ENCODE measurements at regions not wholly inside any gene's neighbourhood (a gene's known extent, or its start where the extent isn't known, plus 50 kb on each side); places are given as distances from the start of the nearest gene placed in this dataset.

GRCh38 chr9:108213511-108213910, 642.3 kb downstream of the ACTL7B start:
- Histone ChIP-seq H4K20me1 (replicated peaks; ENCODE audit: control insufficient read depth, extremely low read depth, insufficient read depth, low read length) (no peaks in the 10 kb centered on the region), H2AFZ (ENCODE audit: low read depth, low read length) (no peak overlapping the region), H3K79me2 (ENCODE audit: control insufficient read depth, insufficient read depth, low read length) (no peaks in the 10 kb centered on the region), H3K4me2 (ENCODE audit: insufficient read depth, low read length) (no peak overlapping the region), H3K36me3 (ENCODE audit: control insufficient read depth in 2 of 2, extremely low read depth in 1 of 2, insufficient read depth in 2 of 2, low read length in 2 of 2) (no peaks in the 10 kb centered on the region), H3K4me3 (replicated peaks in 1 of 3; ENCODE audit: insufficient read depth in 1 of 3, low read depth in 1 of 3, low read length in 3 of 3) (no peak overlapping the region), H3K9me3 (replicated peaks; ENCODE audit: control insufficient read depth, insufficient read depth, low read length) (no peaks in the 10 kb centered on the region), H3K9ac (replicated peaks; ENCODE audit: extremely low read depth, insufficient read depth, low read length) (no peak overlapping the region), H3K27me3 (ENCODE audit: control insufficient read depth in 2 of 2, insufficient read depth in 2 of 2, low read length in 2 of 2) (no peaks in the 10 kb centered on the region), H3K27ac (ENCODE audit: insufficient read depth, low read depth, low read length) (no peak overlapping the region), H3K9me1 (replicated peaks; ENCODE audit: control insufficient read depth, extremely low read depth, insufficient read depth, low read length) (no peaks in the 10 kb centered on the region), H3K4me1 (ENCODE audit: control insufficient read depth, extremely low read depth, insufficient read depth, low read length) (no peaks in the 10 kb centered on the region)
- intact Hi-C loops (cut with micrococcal nuclease), result no loop called here
- no TSS peak for BruUV-seq (replicated peaks)
- TF ChIP-seq CTCF (IDR thresholded peaks at IDR 0.05; ENCODE audit: extremely low read depth in 1 of 2, insufficient read depth in 1 of 2, low read depth in 1 of 2, low read length in 2 of 2), result no peak
- no peak for TF ChIP-seq EZH2 (IDR thresholded peaks at IDR 0.05; ENCODE audit: borderline replicate concordance, low read depth, low read length, severe bottlenecking)
- TF ChIP-seq FOS (IDR thresholded peaks at IDR 0.05; ENCODE audit: borderline replicate concordance, insufficient read depth, low read length), result no peak
- no peak for TF ChIP-seq MYC (IDR thresholded peaks at IDR 0.05; ENCODE audit: low read depth, low read length)
- no peak for TF ChIP-seq MAX (IDR thresholded peaks at IDR 0.05; ENCODE audit: insufficient read depth, insufficient read length)
- no peak for TF ChIP-seq GATA2 (IDR thresholded peaks at IDR 0.05; ENCODE audit: insufficient read depth, insufficient read length, low read depth, low read length)
- TF ChIP-seq JUN (IDR thresholded peaks at IDR 0.05; ENCODE audit: borderline replicate concordance, insufficient read depth, insufficient read length, low read depth), result no peak
- TF ChIP-seq POLR2AphosphoS5 (IDR thresholded peaks at IDR 0.05; ENCODE audit: insufficient read depth, low read depth, low read length), result no peak
- TF ChIP-seq POLR2A (IDR thresholded peaks at IDR 0.05; ENCODE audit: low read depth, low read length), result no peak
- CTCF ChIA-PET, result interaction anchor here (1.0 kb wide), 1 partner anchor 40 kb away, joined by 3 read pairs; no protein-coding TSS in a partner anchor
- no peak for DNase-seq (ENCODE audit: low read depth, low spot score)
- dilution Hi-C loops (cut with MboI; ENCODE audit: extremely low pct_ligation_motif_present, low sequenced_read_pairs), result no loop called here
- POLR2A ChIA-PET, result no interaction called here
- FAIRE-seq, result no peak

All from endothelial cell of umbilical vein (primary cell).